Glutamatergic neuron (in vitro differentiated cells): ENCODE measurements at regions not wholly inside any gene's neighbourhood (a gene's known extent, or its start where the extent isn't known, plus 50 kb on each side); places are given as distances from the start of the nearest gene placed in this dataset.

Experiments
- DNase-seq: peaks from one replicate; pipeline ENCODE4 v3.0.0; 2022
- H3K27ac Mint-ChIP-seq: one replicate; pipeline ENCODE4 v1.8.0; 2020; ENCODE audit warnings: mild to moderate bottlenecking, mixed read lengths, inconsistent platforms; ENCODE audit not compliant: unreplicated experiment
- H3K27me3 Mint-ChIP-seq: one replicate; pipeline ENCODE4 v1.8.0; 2020; ENCODE audit warnings: mild to moderate bottlenecking, moderate library complexity, mixed read lengths, inconsistent platforms; ENCODE audit not compliant: unreplicated experiment
- H3K36me3 Mint-ChIP-seq: one replicate; pipeline ENCODE4 v1.8.0; 2020; ENCODE audit warnings: mild to moderate bottlenecking, mixed read lengths, inconsistent platforms; ENCODE audit not compliant: unreplicated experiment
- H3K4me1 Mint-ChIP-seq: one replicate; pipeline ENCODE4 v1.8.0; 2020; ENCODE audit warnings: mild to moderate bottlenecking, low read depth, mixed read lengths, inconsistent platforms; ENCODE audit not compliant: unreplicated experiment
- H3K4me3 Mint-ChIP-seq: one replicate; pipeline ENCODE4 v1.8.0; 2020; ENCODE audit warnings: mild to moderate bottlenecking, mixed read lengths, inconsistent platforms; ENCODE audit not compliant: unreplicated experiment
- H3K9me3 Mint-ChIP-seq: one replicate; pipeline ENCODE4 v1.8.0; 2020; ENCODE audit warnings: mild to moderate bottlenecking, moderate library complexity, mixed read lengths, inconsistent platforms; ENCODE audit not compliant: unreplicated experiment
- TF ChIP-seq, protein P1 (sequence below): fragments of 200-600 bp; sonication (generic); IDR thresholded peaks from one replicate; pipeline ENCODE4 v1.5.0; 2021; ENCODE audit not compliant: partially characterized antibody, unreplicated experiment

DNA sequence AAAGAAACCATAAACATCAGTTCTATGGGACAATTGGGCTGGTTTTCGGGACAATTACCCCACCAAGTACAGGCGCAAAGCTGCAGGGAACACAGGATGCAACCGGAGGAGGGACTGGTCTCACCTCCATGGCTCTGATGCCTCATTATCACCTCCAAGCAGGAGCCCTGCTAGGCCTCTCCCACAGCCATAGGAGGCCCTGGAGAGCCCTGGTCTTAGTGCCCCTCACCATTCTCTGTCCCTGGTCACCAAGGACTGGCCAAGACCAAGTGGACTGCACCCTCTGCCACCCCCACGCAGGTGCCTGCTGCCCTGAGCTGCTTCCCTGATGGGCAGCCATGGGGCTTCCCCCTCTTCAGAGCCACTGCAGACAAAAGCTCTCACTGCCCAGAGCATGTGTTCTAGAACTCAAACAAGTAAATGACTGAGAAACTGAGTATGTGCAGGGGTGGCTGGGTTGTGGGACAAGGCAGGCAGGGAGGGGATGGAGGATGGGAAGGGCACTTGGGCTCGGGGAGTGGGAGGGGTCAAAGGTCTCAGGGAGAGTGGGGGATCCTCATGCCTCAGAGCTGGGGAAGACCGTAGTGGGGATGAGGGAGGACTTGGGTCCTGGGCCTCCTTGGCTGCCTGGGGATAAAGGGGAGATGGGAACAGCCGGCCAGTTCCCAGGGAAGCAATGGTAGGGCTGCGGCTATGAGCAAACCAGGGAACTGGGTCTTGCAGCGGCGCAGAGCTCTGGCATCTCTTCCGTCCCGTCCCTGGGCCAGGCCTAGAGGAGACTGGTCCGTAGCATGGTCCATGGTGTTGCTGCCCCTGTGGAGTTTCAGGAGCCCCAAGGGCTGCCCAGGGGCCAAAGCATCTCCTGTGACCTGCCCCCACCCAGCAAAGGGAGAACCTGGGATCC lies 435.1 kb downstream of the PREX1 start:
- no peak for DNase-seq
- Mint-ChIP-seq H3K9me3 (peaks cover 14% of the 10 kb centered on the region), H3K4me1 (peaks cover 17% of the 10 kb centered on the region), H3K27me3 (peaks cover 4% of the 10 kb centered on the region), H3K27ac (no peak overlapping the region), H3K36me3 (peaks cover 22% of the 10 kb centered on the region), H3K4me3 (no peak overlapping the region)
- TF ChIP-seq, protein P1, sequence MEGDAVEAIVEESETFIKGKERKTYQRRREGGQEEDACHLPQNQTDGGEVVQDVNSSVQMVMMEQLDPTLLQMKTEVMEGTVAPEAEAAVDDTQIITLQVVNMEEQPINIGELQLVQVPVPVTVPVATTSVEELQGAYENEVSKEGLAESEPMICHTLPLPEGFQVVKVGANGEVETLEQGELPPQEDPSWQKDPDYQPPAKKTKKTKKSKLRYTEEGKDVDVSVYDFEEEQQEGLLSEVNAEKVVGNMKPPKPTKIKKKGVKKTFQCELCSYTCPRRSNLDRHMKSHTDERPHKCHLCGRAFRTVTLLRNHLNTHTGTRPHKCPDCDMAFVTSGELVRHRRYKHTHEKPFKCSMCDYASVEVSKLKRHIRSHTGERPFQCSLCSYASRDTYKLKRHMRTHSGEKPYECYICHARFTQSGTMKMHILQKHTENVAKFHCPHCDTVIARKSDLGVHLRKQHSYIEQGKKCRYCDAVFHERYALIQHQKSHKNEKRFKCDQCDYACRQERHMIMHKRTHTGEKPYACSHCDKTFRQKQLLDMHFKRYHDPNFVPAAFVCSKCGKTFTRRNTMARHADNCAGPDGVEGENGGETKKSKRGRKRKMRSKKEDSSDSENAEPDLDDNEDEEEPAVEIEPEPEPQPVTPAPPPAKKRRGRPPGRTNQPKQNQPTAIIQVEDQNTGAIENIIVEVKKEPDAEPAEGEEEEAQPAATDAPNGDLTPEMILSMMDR = no peak

DNA sequence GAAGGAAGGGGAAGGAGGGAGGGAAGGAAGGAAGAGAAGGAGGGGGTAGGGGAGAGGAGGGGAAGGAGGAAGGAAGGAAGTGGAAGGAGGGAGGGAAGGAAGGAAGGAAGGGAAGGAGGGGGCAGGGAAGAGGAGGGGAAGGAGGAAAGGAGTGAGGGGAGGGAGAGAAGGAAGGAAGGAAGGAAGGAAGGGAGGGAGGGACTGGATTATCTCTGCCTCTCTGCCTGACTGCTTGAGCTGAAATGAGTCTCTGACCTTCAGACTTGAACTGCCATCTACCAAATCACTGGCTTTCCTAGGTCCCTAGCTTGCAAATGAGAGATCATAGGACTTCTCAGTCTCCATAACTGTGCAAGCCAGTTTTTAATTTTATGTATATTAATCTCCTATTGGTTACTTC lies 436.8 kb downstream of the PREX1 start:
- H3K27ac Mint-ChIP-seq = no peak overlapping the region
- TF ChIP-seq, protein P1 = no peak

DNA sequence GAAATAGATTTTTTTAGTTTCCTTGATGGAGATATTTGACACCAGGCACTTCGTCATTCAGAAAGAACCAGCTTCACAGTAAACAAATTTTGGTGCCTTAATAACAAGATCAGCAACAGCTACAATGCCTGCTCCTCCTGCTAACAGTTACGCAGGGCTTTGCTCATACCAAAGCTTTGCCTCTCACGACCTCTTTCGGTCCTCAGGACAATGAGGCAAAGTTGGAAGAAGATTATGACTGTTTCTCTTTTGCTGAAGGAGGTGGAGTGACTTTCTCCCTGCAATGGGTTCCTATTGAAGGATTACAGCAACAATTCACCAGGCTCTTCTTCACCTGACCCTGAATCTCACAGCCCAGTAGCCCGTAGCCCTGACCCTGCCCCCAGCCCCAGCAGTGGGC lies 440.1 kb downstream of the PREX1 start:
- Mint-ChIP-seq H3K4me3 (no peak overlapping the region), H3K9me3 (peaks cover 12% of the 10 kb centered on the region), H3K36me3 (peaks cover 8% of the 10 kb centered on the region), H3K4me1 (peaks cover 1% of the 10 kb centered on the region), H3K27ac (no peak overlapping the region), H3K27me3 (peaks cover 1% of the 10 kb centered on the region)
- TF ChIP-seq, protein P1 = no peak
- DNase-seq = no peak

More for the DNA sequence above, 436.8 kb downstream of the PREX1 start:
- no peak overlapping the region for H3K4me3 Mint-ChIP-seq
- H3K36me3 Mint-ChIP-seq = peaks cover 22% of the 10 kb centered on the region
- peaks cover 7% of the 10 kb centered on the region for H3K4me1 Mint-ChIP-seq
- peaks cover 14% of the 10 kb centered on the region for H3K9me3 Mint-ChIP-seq
- peaks cover 4% of the 10 kb centered on the region for H3K27me3 Mint-ChIP-seq
- no peak for DNase-seq

DNA sequence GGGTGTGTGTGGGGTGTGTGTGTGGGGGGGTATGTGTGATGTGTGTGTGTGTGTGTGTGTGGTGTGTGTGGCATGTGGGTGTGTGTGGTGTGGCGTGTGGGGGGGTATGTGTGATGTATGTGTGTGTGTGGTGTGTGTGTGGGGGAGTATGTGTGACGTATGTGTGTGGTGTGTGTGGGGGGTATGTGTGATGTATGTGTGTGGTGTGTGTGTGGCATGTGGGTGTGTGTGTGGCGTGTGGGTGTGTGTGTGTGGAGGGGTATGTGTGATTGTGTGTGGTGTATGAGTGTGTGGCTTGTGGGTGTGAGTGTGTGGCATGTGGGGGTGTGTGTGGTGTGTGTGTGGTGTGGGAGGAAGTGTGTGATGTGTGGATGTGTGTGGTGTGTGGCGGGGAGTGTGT lies 442.3 kb downstream of the PREX1 start:
- Mint-ChIP-seq H3K4me3 (no peak overlapping the region), H3K27me3 (no peaks in the 10 kb centered on the region), H3K27ac (no peak overlapping the region), H3K36me3 (no peaks in the 10 kb centered on the region), H3K4me1 (peaks cover 5% of the 10 kb centered on the region), H3K9me3 (peaks cover 5% of the 10 kb centered on the region)
- DNase-seq = no peak
- TF ChIP-seq, protein P1 = no peak

DNA sequence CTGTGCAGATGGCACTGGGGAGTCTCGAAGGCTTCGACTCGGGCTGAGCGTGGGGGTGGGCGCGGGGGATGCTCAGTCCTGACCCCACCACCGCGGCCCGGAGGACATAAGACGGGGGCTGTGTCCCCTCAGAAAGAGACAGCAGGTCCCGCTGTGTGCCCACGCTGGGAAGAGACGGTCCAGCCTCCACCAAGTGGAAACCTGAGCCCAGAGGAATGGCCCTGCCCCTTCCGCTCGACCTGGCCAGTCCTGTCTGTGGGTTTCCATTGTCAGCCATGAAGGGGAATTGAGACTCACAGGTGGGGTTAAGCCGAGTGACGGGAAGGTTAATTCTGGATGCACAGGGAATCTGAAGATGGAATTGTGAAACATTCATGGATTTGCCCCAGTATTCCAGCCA lies 442.7 kb downstream of the PREX1 start:
- DNase-seq = no peak

More for the DNA sequence above, 442.7 kb downstream of the PREX1 start:
- Mint-ChIP-seq H3K27ac (no peak overlapping the region), H3K9me3 (peaks cover 2% of the 10 kb centered on the region), H3K4me3 (no peak overlapping the region), H3K27me3 (no peaks in the 10 kb centered on the region), H3K4me1 (peaks cover 9% of the 10 kb centered on the region), H3K36me3 (no peaks in the 10 kb centered on the region)
- TF ChIP-seq, protein P1 = no peak
